GM19452 (cell line): ENCODE measurements at regions not wholly inside any gene's neighbourhood (a gene's known extent, or its start where the extent isn't known, plus 50 kb on each side); places are given as distances from the start of the nearest gene placed in this dataset.
"Not testable (repeated sequence)": the region's sequence is repeated elsewhere in the genome, so short reads cannot be mapped to it uniquely, and the experiment has no call there.

Experiments
- ATAC-seq: cut with Tn5 transposase; IDR thresholded peaks from one replicate; pipeline ENCODE4 v1.9.1; 2021; ENCODE audit not compliant: unreplicated experiment

DNA sequence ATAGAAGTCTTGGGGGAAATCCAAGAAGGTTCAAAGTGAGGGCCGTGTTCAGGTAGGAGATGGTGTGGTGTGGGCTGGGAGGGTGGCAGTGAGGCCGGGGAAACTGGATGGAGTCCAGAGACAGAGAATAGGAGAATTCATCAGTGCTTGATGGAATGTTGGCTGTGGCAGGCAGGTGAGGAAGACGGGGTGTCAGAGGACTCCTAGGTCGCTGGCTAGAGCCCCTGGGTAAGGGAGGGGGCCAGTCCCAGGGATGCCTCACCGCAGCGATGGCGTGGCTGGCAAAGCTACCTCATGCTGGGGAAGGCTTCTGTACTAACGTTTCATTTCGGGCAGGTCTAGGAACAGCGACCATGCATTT, 373.0 kb downstream of the RPS24 start:
- ATAC-seq, result no peak

DNA sequence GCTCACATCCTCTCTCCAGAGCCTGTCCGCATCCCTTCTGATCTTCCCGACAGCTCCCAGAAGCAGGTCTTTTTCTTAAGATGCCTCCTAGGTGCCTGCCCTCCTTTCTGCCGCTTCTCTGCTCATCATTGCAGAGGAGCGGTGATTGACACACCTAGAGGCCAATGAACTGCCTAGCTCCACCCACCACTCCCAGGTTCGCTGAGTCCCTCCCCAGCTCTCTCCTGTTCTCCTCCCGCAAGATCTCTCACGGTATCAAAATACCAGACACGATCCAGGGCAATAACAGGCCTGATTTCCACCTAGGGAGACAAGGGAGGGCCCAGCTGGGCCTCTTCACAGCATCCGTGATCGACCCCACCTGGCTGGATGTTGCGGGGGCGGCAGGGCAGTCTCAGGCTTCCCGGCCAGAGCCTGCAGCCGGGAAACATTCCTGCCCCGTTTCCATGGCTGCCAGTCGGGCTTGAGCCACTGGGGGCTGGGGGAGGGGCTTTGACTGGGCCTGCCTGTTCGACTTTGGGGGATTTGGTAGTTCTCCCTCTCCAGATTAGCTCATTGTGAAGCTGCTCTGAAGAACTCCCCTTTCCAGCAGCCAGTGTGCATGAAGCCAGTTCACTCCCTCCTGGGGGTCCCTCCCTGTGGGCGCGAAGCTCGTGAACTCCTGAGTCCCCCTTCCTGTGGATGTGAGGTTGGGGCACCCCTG, 373.5 kb downstream of the RPS24 start:
- ATAC-seq, result no peak

DNA sequence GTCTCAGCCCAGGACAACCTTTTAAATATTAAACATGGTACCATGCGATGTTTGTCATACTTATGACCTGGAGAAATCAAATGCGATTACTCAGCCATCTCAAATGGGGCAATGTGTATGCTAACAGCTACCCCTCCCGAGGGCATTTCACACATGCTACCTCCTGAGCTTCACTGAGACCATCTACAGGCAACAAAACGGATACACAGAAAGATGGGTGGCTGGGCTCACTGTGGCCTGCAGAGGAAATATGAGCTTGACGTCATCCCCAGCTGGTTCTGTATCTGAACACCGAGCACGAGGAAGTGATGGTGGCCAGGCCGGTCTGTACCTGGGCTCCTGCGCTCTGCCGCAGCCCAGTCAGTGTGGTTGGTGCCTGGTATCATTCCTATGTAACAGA, 374.3 kb downstream of the RPS24 start:
- ATAC-seq, result no peak

DNA sequence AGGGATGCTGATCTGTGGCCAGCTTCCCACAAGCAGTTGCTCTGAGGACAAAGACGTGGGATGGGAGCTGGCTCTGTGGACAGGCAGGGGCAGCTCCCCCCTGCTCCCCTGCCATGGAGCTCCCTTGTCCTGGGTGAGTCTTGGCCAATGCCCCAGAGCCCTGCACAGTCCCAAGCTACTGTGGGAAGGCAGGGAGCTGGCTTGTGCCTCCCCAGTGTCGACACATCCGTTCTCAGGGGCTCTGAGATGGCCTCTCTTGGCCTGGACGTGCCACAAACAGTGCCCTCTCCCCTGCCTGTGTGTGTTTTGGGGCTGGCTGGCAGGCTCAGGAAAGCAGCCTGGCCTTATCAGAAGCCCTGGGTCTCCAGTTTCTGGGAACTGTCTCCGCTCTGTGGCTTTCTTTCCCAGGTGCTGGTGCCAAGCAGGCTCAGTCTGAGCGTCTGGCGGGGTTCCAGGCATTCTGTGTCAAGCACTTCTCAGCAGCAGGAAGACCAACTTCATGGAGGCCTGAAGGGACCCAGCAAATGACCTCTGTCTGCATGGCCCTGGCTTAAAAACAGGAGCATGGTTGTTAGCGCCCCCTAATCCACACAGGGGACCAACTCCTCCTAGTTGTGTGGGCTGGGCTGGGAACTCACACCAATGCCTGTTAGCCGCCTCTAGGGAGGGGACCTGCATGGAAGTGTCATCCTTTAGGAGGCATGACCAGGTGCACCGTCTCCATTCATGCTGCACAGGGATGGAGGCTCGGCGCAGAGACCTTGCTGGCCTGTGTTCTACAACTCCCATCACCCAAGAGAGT, 375.2 kb downstream of the RPS24 start:
- ATAC-seq, result no peak

DNA sequence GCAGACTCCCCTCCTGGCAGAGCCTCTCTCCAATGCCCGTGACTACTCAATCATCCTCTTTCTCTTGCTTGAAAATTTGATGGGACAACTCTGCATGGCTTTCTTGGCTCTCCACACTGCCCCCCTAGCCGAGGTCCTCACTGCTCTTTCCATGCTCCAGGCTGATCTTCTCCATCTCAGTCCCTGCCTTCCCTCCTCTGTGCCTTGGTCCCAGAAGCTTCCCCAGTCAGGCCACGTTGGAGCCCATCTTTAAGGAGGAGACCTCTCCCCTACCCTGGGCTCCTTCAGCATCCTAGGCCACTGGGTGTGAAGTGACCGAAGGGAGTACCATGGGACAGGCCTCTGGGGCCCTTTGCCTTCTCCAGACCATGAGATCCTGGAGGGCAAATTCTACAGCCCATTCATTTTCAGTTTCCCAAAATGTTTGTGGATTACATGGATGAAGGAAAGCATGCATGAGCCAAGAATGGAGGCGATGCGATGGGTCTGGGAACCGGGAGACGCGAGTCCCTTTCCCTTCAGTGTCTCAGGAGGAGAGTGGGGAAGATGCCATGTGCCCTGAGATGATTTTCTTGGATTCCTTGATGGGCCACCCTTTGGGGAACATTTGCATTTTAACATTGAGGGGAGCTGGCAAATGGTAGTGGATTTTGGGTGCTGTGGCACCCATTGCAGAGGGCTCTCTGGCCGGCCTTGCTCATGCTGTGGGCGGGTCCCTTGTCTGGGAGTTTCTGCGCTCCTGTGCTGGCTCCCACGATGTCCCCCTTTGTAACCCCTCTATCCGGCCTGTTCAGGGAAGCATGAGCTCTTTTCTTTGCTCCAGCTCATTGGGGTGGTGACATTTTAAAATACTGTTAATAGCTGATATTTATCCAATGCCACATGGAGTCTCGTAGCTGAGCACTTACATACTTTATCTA, 376.6 kb downstream of the RPS24 start:
- ATAC-seq, result no peak

DNA sequence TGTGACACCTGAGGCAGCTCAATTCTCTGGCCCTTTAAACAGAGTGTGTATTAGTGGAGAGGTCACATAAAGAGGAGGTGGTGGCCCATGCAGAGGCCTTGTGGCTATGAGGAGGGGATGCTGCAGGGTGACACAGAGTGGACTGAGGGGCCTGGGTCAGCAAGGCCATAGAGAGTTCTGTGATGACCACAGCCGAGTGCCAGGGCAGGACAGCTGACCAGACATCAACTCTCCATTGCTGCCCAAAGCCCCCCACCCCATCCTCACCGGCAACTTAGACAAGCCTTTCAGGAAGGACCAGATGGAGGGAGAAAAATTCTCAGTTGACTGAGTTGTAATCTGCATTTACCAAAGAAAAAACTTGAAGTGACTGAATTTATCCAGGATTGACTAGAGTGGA, 378.1 kb downstream of the RPS24 start:
- ATAC-seq, result no peak

DNA sequence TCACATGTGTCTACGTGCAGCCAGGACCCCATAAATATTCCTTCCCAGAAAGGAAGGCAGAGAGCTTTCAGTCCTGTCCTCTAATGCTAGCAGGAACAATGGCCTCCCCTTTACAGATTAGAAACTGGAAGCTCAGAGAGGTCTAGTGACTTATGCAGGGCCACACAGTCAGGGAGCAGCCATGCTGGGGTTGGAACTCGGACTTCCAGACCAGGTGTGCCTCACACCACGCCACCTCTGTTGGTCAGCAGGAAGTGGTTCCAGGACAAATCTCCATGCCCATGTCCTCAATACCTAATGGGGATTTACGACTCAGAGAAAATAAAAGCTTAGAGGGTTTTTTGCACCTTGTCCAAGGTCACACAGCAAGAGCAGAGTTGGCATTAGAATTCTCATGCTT, 378.9 kb downstream of the RPS24 start:
- no peak for ATAC-seq

DNA sequence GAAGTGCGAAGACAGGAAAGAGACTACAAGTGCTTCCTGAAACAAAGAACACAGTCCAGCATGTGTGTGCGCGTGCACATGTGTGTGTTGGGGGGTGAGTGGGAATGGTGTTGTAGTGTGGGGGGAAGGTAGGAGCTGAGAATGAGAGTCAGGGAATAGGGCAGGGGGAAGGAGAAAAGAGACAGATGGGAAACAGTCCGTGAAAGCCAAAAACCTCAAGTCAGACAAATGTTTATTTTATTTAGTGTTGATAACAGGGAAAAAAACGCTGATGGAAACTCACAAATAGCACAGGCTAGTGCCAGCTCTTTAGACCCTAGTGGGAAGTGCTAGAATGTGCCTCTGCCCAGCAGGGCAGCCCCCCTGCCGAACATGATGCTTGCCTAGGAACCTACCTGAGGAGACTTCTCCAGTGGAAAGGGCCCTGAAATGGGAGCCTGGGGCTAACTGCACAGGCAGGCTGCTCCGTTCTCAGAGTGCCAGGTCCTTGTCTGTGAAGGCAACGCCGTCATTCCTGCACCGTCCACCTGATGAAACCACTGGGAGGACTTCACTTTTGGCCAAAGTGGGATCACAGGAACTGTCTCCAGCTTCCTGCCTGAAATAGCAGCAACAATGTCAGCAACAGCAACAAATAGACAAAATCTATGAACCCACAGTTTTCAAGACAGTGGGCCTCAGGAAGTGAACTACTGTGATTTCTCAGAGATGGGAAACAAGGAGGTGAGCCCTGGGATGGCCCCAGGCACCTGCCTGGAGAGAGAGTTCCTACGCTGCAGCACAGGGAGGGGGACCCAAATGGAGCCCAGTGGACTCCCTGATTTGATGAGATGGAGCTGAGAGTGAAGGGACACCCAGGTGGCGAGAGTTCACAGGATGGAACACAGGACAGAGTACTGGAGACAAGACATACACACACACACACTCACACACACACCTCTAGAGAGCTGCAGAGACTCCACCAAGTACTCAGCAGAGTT, 379.7 kb downstream of the RPS24 start:
- ATAC-seq, result no peak

DNA sequence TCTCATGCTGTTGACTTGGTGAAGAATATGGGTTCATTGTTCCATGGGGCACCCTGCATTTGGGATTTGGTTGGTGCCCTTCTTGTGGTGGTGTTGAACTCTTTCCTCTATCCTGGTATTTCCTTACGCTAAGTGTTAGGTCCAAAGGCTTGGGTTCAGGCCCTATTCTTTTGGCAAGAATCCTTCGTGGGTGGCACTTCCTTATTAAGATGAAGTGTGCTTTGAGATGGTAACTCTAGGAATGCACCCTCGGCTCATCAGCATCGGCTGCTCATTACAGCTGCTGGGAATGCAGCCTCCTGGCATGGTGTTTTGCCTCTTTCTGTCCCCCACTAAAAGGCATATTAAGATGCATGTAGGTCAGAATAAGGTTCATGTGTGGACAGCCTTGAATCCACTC, 380.7 kb downstream of the RPS24 start:
- no peak for ATAC-seq

DNA sequence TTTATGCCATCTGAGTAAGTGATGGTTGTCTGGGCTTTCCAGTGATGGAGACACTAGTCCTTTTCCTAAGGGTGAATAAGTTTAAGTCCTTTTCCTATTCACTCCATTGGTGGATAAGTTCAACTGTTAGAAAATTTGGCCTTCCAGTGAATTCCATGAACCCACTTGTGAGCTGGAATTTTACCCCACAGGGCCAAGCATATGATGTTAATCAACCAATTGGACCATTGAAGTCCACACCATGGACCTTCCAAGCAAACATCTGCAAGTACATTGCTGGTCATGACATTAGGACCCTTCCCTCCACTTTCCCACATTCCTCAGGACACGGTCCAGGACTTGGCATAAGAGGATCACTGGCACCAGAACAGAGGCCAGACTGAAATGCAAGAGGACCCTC, 381.4 kb downstream of the RPS24 start:
- no peak for ATAC-seq

DNA sequence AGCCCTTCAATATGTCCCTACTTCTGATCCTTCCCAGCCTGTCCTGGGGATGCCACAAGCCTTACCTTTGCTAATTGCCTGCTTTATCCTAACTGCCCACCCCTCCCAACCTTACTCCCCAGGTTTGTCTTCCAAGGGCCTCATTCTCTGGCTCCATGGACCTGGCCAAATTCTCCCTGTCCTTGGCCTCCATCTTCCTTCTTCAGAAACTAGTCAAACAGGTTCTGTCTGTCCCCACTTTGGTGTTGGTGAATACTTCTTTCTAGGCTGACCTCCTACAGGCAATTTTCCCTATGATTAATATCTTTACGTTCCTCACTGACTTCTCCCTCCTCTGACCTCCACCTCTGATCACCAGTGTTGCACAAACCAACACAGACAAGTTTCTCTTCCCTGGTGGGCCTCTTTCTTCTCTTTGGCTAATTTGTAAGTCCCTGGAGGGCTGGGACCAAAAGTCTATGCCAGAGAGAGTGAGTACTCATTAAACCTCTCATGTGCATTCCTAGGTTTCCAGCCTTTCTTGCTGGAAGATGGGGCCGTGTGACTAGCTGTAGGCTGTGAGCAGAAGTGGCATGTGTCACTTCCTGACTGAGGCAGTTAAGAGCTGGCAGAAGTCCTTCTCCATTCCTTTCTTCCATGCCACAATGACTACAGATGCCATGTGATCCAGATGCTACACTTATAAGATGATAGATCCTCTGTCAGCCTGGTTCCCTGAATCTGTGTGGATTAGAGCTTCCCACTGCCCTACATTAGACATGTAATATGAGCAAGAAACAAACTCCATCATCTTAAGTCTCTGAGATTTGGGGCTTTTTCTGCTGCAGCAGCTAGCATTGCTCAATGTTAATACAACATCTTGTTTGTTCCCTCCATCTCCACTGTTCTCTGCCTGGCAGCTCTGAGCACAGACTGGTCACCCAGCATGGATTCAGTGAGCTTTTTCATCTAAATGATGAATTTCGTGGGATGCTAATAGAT, 382.7 kb downstream of the RPS24 start:
- ATAC-seq, result no peak

DNA sequence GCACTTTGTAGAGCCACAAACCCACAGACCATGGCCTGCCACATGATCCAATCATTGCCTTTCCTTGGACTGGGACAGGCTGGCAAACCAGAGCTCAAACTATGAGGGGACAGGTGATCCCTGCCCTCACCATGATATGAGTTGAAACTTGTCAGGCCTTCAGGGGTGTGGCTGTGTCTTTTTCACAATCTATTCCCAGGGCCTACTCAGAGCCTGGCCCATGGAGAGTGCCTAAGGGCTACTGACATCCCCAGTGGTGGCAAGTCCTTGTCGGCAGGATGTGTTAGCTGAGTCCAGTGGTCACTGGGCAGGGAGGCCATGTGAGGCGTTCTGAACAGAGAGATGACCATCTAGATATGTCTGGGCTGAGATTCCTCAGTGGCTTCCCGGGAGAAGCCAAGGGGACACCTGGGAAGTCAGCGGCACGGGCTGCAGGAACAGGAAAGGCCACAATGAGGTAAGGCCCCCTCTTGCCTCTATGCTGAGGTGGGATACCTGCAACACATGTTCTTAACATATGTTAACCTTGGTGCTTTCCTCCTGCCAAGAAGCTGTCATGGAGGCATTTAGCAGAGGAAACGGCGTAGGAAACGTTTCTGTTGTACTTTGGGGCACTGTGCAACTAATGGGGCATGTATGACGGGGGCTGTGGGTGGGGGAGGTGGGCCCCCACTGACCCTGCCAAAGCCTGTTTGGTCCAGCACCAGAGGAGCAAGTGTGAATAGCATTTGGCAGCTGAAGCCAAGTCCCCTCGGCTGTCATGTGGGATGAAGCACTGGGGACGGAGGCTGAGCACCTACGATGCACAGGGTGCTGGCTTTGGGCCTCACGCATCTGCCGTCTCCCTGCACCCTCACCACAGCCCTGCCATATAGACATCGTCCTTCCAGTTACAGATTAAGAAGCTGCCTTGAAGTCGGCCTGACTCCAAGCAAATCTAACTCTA, 384.0 kb downstream of the RPS24 start:
- ATAC-seq, result no peak

DNA sequence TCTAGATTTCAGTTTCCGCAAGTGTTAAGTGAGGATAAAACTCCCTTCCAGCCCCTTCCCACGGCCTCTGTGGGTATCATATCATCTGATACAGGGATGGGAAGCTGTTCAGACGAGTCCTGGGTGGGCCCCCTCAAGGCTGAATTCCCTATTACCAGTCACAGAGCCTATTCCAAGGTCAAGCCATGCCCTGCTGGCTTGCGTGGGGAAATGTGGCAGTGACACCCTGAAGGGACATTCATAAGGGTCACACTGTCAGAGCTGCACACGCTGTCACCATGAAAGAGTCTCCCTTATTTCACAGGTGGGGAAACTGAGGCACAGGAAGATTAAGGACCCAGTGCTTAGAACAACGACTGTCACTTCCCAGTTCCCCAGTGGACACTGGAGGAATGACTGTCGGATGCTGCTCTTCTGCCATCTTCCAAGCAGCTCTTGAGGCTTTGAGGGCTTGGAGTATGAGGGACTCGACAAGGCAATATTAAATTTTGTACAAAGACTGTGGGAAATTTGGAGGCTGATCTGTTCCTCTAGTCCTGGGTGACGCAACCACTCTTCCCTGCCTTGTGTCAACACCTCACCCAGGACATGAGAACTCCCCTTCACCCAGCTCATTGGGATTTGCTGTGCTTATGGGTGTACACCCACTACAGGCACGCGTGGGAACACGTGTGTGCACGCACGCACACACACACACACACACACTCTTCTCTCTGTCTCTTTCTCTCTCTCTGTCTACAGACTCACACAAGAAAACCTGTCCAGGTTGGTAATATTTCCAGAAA, 386.0 kb downstream of the RPS24 start:
- no peak for ATAC-seq

DNA sequence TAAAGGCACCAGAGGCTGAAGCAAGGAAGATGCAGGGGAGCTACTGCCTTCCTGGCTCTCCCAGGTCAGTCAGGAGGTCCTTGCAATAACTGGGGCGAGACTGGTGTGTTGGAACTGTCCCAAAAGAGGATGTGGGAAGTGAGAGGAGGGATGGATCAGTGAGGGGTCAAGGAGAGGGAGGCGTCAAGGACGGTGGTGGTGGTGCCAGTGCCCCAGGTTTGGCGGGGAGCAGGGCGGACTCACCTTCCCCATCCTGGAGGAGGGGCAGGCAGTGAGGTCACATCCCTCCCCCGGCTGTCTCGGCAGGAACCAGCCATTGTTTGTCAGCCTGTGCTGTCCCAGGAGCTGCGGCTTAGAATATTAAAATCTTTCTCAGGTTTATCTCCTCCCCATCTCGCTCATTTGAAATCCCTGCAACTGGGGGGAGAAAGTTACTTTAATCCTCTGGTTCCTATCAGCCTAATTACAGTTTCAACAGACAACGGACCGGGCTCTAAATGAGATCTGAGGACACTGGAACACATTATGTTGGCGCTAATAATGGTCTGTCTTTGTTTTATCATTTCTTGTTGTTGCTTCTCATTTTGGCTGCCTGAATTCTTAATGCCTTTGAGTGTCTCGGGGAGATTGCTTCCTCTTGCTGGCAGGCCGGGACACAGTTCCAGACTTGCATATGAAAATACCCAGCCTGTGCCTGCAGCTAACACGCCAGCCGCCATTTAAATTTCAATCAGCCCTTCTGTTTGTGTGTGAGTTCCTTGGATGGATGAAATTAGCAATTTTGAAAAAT, 387.5 kb downstream of the RPS24 start:
- no peak for ATAC-seq

DNA sequence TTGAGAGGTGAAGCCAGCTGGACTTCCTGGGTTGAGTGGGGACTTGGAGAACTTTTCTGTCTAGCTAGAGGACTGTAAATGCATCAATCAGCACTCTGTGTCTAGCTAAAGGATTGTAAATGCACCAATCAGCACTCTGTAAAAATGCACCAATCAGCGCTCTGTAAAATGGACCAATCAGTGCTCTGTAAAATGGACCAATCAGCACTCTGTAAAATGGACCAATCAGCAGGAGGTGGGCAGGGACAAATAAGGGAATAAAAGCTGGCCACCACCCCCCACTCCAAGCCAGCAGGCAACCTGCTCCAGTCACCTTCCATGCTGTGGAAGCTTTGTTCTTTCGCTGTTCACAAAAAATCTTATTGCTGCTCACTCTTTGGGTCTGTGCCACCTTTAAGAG, 390.4 kb downstream of the RPS24 start:
- not testable (repeated sequence) for ATAC-seq

DNA sequence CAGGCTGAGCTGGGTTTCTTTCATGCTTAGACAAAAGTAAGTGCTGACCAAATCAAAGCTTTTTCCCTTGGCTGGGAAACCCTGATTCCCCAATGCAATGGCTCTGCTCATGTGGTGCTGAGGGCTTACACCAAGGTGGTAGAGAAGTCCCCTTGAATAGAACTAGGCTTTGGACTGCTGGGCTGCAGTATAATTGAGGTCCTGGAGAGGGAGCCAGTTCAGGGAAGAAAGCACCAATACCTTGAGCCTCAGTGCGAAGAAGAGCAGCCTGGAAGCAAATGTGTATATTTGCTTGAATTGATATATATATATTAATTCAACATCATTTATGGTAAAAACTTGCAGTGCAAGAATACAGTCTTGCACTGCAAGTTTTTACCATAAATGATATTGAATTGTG, 391.1 kb downstream of the RPS24 start:
- no peak for ATAC-seq

DNA sequence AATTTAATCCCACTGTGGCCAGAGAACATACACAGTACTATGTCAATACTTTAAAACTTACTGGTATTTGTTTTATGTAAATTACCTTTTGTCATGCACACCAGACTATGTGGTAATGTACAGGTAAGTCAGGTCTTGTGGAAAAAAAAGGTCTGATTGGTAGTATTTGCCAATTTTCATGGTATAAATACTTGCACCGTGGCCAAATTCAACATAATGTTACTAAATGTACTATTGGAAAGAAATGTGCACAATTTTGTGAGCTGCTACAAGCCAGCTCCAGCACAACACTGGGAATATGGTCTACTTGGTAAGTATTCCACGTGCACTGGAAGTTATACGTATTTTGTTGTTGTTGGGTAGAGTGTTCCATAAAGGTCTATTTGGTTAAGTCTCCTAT, 392.5 kb downstream of the RPS24 start:
- no peak for ATAC-seq
